CD4-positive, alpha-beta T cell treated with Interleukin-2 at 100 ng/mL for 4 hours (primary cell): ENCODE measurements at regions not wholly inside any gene's neighbourhood (a gene's known extent, or its start where the extent isn't known, plus 50 kb on each side); places are given as distances from the start of the nearest gene placed in this dataset.

Experiments
- DNase-seq: peaks from one replicate; pipeline ENCODE4 v3.0.0-alpha.2; 2020; ENCODE audit warnings: low spot score

GRCh38 chr2:60159519-60159918, 393.9 kb downstream of the BCL11A start:
- DNase-seq = no peak

GRCh38 chr2:60158262-60158661, 395.2 kb downstream of the BCL11A start:
- DNase-seq = no peak

DNA sequence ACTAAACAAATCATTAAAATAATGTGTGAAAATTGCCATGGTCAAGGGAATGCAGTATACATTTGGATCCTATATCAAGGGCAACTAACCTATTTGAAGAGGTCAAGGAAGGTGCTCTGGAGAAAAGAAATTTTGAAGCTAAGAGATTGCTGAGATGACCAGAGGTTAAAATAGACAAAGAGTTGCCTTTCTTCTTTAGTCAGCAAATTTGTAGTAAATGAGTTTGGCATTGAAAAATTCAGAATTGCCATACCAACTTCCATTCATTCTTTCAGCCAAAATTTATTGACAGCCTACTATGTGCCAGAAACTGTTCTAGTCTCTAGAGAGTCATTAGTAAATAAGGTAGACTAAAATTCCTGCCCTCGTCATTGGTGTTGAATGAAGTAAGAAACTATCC, 396.2 kb downstream of the BCL11A start:
- DNase-seq = no peak

DNA sequence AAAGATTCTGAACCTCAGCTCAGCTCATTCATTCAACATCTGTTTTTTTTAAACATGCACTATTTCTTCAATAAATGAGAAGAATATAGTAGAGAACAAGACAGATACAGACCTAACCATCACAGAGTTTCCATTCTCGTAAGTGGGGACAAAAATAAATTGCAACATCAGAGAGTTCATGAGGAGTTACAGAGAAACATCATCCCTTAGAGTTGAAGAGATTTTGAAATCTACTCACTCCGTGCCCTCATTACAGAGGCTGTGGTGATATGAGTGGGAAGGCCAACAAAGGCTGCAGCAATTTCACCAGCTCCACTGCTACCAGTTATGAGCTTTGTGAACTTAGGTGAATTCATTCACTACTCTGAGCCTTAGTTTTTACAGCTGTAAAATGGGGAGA, 399.3 kb downstream of the BCL11A start:
- DNase-seq = no peak

DNA sequence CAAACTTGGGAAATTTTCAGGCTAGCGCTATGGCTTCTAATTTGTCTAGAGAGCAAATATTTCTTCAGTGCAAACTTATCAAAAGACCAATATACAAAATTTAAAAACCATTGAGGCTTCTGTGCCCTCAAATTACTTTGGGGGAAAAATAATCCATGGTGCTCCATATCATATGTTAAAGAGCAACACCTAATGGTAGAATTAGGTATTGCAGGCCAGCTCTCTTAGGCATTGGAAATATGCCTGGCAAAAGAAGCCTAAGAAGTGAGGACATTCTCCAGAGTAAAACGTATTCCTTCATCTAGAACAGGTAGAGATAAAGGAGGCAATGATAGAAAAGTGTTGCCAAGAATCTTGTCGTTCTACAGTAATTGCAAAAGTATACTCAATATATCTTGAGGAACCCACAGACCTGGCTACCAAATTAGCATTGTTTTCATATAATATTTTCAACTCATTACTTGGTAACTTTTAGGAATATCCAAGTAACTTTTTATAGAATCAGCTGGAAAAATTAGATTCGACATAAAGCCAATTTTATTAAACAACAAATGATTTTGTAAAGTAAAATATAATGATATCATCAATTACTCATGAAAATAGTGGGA, 401.1 kb downstream of the BCL11A start:
- peak; percentile 24 for DNase-seq

- no peak for DNase-seq
Measured at GRCh38 chr2:60149176-60149575, 404.3 kb downstream of the BCL11A start.

DNA sequence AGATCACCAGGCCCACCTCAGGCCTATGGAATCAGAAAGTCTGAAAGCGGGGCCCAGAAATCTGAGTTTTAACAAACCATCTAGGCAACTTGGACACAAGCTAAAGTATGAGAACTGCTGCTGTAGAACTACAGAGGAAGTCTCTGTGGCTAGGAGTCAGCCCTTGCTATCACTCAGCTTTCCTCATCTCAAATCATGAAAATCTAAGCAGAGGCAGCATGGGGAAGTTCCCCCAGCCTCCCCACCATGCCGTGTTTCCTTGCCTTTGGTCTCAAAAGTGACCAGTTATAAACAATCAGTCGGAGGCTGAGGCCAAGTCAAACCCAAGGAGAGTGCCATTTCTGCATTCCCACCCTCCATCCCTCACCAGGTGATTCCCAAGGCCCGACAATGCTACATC, 404.7 kb downstream of the BCL11A start:
- DNase-seq = no peak

DNA sequence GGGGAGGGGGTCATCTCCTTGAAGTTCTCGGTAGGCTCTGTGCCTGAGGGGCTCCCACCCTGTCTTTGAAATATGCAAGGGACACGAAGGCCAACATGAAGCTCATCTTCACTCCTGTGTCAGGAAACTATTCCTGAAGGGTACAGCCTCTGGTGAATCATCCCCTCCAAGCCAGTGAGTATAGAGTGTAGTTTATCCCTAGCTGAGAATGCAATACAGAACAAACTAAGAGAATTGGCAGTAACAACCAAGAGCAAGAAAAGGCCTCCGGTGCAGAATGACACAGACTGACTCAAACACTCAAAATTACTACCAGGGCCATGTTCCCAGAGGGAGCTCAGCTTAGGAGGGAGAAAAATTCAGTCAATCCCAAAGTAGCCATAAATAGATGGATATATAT, 413.3 kb downstream of the BCL11A start:
- no peak for DNase-seq

DNA sequence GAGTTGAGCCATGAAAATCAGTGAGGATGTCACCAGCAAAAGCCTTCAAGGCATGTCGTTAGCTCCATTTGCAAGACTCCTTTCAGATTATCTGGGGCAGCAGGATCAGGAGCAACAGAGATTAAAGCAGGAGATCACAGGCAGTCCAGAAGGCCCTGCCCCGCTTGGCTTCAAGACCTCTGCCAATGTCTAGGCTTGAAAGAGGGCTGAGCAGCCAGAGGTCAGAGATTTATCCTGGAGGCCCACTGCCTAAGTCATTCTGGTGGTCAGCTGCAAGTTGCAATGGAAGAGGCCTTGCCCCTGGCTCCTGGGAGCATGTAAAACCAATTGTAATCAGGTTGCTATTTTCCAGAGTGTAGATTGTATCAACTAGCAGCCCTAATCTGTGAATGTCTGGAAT, 416.5 kb downstream of the BCL11A start:
- DNase-seq = no peak

DNA sequence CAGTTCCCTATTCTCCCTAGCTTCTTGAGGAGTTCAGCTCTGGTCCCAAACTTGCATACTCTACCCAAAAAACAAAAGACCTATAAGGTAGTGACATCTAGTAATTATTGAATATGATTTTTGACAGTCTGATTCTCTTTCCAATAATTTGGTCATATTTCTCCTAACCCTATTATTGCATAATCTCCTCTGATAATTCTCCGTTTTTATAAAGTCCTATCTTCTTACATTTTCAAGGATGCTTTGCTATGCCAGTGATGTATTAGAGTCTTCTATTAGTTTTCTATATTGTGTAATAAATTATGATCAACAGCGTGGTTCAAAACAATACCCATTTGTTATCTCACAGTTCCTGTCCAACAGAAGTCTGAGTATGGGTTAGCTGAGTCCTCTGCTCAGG, 426.3 kb downstream of the BCL11A start:
- no peak for DNase-seq

GRCh38 chr2:60125611-60126426, 427.6 kb downstream of the BCL11A start:
- no peak for DNase-seq

- DNase-seq = no peak
Measured at GRCh38 chr2:60119778-60120177, 433.7 kb downstream of the BCL11A start.

- DNase-seq = no peak
Measured at GRCh38 chr2:60118917-60119316, 434.5 kb downstream of the BCL11A start.

- DNase-seq = no peak
Measured at GRCh38 chr2:60118061-60118460, 435.4 kb downstream of the BCL11A start.

DNA sequence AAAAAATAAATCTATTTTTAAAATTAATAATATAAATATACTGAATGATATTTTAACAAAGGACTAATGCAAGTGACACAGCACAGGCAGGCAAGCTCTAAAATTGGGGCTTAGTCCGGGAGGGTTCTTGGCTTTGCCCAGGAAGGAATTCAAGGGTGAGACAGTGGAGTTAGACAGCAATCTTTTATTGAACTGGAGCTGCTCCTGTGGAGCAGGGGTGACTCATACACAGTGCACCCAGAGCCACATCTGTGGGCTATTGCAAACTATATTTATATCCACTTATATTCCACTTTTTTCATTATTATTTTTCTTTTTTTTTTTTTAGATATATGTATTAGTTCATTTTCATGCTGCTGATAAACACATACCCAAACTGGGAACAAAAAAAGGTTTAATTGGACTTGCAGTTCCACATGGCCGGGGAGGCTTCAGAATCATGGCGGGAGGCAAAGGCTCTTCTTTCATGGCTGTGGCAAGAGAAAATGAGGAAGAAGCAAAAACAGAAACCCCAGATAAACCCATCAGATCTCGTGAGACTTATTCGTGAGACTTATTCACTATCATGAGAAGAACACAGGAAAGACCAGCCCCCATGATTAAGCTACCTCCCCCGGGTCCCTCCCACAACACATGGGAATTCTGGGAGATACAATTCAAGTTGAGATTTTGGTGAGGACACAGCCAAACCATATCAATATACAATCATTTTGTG, 437.1 kb downstream of the BCL11A start:
- DNase-seq = no peak

DNA sequence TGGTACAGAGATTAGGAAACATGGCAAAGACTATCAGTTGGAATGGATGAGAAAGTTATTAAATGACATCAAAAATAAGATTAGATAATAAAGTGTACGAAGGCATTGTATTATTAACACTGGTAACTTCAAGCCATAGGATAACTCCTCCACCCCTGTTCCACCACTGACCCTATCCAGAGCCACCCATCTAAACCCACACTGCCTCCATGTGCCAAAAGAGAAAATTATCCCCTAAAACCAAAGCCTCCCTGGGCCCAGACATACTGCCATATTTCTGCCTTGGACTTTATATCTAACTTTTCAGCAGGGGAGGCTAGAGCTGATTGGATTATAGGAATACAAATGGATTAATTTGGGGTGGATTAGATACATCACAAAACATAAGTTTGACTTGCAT, 443.7 kb downstream of the BCL11A start:
- DNase-seq = no peak

DNA sequence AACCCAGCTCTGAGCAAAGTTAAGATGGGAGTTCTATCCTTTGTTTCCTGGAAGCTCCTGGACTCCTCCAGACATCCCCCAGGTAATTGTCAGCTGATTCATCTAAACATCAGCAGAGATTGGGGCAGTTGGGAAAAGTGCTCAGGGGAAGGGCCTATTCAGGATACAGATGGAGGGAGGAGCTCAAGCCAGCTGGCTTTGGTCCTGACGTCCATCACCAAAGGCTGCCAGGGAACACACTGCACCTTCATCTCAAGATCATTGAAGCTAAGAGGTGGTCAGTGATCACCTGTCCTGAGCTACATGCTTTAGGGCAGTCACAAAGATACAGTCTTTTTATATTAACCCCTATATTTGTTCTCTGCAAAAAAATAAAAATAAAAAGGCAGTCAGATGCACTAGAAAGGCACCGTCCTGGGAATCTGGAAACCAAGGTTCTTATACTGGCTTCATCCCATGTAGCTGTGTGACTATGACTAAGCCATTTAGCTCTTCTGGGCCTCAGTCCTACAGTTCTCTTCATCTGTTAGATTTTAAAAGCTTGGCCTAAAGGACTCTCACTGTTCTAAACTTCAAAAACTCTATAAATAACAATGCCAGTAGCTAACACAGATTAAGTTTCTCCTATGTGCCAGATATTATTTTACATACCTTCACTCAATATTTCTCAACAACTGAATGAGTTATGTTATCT, 446.5 kb downstream of the BCL11A start:
- DNase-seq = no peak

- no peak for DNase-seq
Measured at GRCh38 chr2:60105906-60106305, 447.5 kb downstream of the BCL11A start.

- DNase-seq = no peak
Measured at GRCh38 chr2:60104514-60105505, 448.6 kb downstream of the BCL11A start.

DNA sequence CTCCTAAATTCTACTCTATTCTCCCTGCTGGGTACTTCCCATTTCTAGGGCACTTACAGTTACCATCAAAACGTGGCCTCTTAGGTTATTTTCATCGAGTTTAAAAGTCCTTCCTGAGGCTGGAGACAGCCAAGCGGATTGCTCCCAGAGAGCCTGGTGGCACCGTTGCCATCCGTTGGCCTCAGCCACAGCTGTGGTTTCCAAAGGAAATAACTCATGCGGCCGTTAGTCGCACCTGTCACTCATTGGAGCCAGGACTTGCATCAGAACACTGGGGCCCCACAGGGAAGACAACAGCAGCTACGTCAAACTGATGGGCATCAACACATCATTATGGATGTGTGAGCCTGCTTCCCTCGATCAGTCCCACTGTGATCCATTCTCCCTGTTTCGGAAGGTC, 453.4 kb downstream of the BCL11A start:
- no peak for DNase-seq

- no peak for DNase-seq
Measured at GRCh38 chr2:60098996-60099395, 454.5 kb downstream of the BCL11A start.
